GM21381 (cell line): ENCODE measurements at regions not wholly inside any gene's neighbourhood (a gene's known extent, or its start where the extent isn't known, plus 50 kb on each side); places are given as distances from the start of the nearest gene placed in this dataset.
"Not testable (repeated sequence)": the region's sequence is repeated elsewhere in the genome, so short reads cannot be mapped to it uniquely, and the experiment has no call there.

Source experiments
- ATAC-seq: cut with Tn5 transposase; IDR thresholded peaks from one replicate; pipeline ENCODE4 v1.9.1; 2021; ENCODE audit warnings: mild to moderate bottlenecking, moderate library complexity; ENCODE audit not compliant: unreplicated experiment

DNA sequence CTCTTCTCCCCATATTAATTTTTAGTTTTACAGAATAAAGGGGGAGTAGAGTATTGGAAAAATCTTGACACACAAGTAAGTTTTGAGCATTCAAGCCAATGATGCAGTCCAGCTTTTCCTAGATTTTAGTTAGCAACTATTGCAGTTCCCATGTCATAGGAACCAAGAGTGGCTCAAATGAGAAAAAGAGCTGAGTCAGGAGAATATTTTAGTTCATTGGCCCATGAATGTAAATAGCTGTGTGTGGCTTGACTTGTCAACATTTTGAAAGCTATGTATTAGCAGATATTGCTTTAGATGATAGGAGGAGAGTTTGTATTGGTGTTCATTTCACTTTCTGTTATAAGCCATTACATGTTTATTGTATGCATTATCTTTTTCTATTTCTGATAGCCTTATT, 853.7 kb downstream of the PLOD2 start:
- ATAC-seq, result no peak

DNA sequence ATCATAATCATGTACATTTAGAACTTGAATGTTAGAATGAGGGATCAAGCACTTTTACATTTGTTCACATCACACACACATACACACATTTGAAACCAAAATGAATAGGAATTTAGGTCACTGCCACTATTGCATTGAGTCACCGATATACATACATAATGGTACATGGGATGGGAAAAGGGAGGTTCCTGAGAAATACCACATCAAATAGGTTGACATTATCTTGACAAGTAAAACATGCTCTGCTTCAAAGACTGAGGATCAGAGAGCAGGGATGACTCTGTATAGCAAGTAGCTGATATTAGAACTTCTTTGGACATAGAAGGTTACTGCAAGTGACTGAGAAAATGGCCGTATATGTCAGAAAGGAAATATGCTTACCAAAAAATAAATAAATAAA, 847.2 kb downstream of the PLOD2 start:
- no peak for ATAC-seq

DNA sequence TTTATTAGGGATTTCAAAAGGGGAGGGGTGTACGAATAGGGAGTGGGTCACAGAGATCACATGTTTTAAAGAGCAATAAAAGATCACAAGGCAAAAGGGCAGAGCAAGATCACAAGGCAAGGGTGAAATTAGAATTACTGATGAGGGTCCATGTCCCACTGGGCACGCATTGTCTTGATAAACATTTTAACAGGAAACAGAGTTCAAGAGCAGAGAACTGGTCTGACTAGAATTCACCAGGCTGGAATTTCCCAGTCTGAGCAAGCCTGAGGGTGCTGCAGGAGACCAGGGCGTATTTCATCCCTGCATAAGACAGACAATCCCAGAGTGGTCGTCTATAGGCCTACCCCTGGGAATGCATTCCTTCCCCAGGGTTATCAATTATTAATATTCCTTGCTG, 844.7 kb downstream of the PLOD2 start:
- not testable (repeated sequence) for ATAC-seq

DNA sequence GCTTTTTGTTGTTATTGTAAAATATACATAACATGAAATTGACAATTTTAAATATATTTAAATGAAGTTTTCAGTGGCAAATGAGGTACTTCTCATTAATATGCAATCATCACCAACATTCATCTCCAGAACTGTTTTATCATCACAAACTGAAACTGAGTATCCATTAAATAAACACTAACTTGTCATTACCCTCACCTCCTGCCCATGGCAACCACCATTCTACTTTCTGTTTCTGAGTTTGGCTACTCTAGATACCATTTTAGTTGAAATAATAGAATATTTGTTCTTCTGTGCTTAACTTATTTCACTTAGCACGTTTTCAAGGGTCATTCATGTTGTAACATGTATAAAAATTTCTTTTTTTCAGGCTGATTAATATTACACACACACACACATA, 834.3 kb downstream of the PLOD2 start:
- no peak for ATAC-seq

DNA sequence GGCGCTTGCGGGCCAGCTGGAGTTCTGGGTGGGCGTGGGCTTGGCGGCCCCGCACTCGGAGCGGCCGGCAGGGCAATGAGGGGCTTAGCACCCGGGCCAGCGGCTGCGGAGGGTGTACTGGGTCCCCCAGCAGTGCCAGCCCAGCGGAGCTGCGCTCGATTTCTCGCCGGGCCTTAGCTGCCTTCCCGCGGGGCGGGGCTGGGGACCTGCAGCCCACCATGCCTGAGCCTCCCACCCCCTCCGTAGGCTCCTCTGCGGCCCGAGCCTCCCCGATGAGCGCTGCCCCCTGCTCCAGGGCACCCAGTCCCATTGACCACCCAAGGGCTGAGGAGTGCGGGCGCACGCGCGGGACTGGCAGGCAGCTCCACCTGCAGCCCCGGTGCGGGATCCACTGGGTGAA, 827.6 kb downstream of the PLOD2 start:
- ATAC-seq, result not testable (repeated sequence)

DNA sequence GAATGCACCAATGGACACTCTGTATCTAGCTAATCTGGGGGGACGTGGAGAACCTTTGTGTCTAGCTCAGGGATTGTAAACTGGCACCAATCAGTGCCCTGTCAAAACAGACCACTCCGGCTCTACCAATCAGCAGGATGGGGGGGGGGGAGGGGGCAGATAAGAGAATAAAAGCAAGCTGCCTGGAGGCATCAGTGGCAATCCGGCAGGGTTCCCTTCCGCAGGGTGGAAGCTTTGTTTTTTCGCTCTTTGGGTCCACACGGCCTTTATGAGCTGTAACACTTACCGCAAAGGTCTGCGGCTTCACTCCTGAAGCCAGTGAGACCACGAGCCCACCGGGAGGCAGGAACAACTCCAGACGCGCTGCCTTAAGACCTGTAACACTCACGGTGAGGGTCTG, 827.1 kb downstream of the PLOD2 start:
- ATAC-seq, result no peak

DNA sequence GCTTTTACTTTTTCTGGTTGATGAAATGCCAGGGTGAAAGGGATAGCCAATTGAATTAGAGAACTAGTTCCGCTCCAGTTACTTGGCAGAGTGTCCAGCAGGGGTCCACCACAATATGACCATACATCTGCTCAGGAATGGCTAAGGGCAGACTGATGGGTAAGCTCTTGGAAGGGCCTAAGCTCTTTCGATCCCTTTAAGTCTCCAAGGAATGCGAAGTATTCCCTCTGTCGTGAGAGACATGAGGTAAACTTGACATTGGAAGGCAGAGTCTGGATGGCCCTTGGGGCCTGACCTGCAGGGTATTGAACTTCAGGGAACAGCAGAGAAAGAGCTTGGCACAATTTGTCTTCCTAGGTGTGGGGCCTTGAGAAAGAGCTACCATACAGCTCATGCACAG, 805.8 kb downstream of the PLOD2 start:
- ATAC-seq, result no peak

DNA sequence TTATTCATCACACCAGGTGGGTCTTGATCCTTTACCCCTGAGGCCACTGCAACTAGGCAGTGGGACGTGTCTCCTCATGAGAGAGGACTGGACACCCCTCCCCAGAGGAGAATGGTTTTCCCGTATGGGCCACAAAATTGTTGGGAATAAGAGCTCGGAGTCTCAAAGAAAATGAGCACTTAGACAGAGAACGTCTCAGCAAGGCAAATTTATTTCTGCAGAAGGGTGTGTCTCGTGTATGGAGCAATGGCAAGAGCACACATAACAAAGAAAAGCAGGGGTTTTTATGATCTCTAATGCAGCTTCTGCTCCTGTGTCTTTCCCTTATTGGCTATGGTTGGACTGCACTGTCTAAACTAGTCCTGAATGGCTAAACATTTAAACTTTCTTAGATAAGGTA, 803.5 kb downstream of the PLOD2 start:
- no peak for ATAC-seq

DNA sequence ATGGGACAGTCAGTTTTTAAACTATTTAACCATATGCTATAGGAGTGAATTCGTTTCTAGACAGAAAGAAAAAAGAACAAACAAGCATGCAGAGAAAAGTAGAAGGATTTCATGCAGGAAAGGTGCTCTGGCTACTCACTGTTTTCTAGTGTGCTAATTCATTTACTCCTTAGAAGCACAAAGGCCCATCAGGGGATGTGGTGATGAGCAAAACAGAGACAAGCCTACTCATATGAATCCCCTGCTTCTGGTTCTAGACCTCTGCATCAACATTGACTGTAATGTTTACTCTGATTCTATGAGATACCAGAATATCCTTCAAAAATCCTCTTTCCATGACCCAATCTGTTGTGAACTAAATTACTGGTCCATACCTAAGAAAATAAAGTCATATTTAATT, 801.9 kb downstream of the PLOD2 start:
- no peak for ATAC-seq

DNA sequence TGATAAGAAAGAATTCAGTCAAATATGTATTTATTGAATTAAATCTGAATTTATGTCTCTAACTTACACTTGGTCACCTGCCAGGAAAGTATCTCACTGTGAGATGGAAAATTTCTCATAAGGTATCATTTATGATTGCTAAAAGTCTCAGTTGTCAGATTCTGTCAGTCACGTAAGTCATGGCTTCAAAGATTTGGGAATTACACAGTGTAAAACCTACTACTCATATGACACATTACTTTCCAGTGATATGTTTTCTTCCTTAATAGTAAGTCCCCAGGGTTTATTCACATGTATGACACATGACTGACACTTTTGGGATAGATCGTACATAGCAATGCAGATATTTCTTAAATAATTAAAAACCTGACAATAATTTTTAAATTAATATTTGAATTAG, 792.2 kb downstream of the PLOD2 start:
- no peak for ATAC-seq

DNA sequence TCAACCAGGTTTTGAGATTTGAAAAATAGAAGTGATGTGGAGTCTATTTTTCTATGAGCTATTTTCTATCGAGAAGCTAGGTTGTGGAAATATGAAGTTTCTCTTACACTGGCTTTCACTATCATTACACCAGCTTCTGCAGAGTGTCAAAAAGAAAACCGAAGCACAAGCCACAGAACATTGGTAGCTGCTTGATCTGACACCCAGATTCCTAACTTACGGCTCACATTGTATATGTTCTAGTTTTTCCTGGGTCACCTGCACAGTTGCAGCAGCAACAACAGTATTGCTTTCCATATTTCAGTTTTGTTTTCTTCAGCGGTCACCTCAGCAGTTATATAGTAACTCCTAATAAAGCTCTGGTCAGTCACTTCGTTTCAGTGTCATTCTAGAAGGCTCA, 790.1 kb downstream of the PLOD2 start:
- ATAC-seq, result no peak

DNA sequence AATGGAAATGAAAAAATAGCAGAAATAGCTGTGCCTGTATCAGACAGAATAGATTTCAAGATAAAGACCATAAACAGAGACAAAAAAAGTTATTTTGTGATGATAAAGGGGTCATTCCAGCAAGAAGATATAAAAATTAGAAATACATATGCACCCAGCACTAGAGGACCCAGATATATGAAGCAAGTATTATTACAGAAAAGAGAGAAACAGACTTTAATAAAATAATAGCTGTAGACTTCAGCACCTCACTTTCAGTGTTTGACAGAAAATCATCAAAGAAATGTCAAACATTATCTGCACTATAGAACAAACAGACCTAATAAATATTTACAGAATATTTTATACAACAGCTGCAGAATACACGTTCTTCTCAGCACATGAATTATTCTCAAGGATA, 783.7 kb downstream of the PLOD2 start:
- ATAC-seq, result no peak

DNA sequence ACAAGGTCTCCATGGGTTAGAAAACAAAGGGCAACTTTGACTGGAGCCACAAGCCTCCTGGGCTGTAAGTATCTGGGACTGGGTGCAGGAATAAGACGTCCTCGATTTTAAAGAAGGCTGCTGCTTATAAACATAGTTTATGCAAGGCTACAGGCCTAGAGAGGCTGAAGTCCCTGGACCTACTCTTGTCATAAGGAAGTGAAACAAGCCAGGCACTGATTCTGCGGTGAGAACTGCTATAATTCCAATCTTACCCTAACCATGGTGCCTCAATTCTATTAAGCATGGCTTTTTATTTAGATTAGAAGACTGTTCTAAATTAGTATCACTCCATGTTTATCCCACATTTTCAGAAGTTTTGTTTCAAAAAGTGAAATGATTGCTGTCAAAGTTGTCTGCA, 777.6 kb downstream of the PLOD2 start:
- ATAC-seq, result no peak

DNA sequence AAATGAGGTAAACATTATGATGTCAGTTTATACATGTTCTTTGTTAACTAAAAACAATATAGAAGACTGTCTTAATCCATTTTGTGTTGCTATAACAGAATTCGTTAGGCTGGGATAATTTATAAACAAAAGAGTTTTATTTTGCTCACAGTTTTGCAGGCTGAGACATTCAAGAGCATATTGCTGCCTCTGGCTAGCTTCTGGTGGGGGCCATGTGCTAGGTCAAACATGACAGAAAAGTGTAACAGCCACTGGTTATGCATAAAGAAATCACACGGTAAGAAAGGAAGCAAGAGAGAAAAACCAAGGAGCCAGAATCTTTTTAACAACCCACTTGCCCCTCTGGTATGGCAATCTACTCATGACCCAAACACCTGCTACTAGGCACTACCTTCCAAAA, 776.7 kb downstream of the PLOD2 start:
- no peak for ATAC-seq

DNA sequence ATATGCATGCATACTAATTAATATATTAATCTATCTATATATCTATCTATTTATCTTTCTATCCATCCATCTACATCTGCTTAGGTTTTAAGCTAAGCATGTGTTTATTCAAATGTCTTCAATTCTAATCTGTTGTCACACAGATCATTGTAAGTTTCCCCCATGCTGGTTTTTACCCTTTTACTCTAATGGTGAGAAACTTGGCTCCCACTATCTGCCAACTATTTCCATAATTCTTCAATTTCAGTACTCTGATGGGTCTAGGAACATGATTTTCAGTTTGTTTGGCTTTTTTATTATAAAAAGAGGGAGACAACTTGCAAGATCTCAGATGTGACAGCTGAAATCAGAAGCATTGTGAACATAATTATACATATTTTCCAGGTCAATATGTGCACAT, 773.8 kb downstream of the PLOD2 start:
- ATAC-seq, result no peak

DNA sequence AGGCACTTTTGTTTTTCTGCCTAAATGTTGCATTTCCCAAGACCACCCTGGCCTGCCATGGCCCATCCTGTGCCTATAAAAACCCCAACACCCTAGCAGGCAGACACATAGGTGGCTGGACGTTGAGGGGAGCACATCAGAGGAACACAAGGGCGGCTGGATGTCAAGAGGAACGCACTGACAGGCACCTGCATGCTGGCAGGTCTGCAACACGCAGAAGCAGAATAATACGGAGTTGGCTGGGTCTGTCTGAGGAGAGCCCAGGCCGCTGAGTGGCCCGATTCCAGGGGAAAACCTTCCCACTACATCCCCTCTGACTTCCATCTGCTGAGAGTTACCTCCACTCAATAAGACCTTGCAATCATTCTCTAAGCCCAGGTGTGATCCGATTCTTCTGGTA, 765.6 kb downstream of the PLOD2 start:
- ATAC-seq, result no peak

DNA sequence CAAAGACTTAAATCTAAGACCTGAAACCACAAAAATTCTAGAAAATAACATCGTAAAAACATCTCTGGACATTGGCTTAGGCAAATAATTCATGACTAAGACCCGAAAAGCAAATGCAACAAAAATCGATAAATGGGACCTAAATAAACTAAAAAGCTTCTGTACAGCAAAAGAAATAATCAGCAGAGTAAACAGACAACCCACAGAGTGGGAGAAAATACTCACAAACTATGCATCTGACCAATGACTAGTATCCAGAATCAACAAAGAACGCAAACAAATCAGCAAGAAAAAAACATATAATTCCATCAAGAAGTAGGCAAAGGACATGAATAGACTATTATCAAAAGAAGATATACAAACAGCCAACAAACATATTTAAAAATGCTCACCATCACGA, 749.4 kb downstream of the PLOD2 start:
- no peak for ATAC-seq

DNA sequence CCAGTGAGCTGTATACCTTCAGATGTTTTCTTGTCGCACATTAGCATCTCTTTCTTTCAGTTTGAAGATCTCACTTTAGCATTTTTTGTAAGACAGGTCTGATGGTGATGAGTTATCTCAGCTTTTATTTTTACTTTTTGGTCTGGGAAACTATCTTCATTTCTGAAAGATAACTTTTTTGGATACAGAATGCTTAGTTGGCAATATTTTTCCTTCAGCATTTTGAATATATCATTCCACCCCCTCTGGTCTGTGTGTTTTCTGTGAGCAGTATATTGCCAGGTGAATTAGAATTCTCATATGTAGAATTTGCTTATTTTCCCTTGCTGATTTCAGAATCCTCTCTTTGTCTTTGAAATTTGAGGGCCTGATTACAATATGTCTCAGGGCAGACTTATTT, 743.3 kb downstream of the PLOD2 start:
- no peak for ATAC-seq

DNA sequence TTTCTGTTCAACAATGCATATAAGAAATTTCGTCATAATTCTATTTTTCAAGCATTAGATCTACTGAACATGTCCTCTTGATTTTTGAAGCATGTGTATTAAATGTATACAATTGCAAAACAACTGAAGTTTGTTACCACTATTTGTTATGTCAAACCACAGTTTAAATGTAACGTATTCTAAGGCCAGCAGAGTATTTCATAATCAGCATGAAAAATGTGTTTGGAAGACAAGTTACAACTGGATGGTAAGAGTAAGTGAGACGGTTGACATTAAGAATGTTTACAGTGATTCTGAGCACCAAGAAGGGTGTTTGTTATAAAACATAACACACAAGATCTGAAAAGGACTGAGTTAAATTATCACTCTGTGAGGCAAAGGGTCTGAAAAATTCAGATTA, 738.4 kb downstream of the PLOD2 start:
- ATAC-seq, result no peak

DNA sequence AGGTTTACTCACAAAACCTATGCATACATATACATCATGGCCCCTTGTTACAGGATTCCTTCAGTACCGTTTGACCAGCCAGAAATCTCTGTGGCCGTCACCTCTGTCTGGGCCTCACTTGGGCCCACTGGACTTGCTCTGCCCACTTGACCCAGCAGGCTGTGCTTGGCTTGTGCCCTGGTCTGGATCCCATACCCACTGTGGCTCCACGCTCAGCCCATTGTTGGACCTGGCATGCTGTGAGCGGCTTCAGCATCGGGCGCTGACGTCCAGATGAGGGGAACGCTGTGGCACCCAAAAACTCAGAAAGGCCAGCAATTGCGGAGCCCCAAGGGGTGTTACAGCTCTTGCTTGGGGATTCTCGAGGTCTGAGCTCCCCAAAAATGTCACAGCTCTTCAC, 733.6 kb downstream of the PLOD2 start:
- no peak for ATAC-seq

DNA sequence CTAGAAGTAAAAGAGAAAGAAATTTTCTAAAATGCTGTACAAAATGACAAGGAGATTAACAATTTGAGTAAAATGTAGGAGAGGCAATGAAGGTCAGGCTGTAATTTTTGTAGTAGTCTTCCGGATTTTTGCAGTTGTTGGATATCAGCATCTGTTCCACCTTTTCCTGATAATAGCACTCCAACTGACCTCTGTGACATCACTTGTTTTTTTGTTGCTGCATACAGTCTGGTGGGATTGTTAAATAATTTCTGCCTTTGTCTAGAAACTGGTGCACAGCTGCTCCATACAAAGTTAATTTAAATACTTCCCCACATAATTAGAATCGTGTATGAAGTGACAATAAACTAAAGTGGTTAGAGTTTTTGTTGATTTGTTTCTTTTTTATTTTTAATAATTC, 731.4 kb downstream of the PLOD2 start:
- no peak for ATAC-seq

DNA sequence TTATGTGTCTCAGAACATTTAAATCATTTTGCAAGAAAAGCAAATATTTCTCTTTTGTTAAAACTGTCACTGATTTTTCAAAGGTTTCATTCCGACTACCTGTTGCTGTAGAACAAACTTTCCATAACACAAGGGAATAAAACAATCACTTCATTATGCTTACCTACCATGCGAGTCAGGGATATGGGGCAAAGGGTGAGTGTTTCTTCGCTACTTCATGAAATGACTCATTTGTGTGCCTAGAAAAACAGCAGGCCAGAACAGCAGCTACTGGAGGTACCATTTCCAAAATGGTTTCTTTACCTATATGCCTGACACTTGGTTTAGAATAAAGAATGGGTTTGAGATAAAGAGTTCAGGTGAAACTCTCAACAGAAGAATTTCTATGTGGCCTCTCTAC, 712.5 kb downstream of the PLOD2 start:
- no peak for ATAC-seq

DNA sequence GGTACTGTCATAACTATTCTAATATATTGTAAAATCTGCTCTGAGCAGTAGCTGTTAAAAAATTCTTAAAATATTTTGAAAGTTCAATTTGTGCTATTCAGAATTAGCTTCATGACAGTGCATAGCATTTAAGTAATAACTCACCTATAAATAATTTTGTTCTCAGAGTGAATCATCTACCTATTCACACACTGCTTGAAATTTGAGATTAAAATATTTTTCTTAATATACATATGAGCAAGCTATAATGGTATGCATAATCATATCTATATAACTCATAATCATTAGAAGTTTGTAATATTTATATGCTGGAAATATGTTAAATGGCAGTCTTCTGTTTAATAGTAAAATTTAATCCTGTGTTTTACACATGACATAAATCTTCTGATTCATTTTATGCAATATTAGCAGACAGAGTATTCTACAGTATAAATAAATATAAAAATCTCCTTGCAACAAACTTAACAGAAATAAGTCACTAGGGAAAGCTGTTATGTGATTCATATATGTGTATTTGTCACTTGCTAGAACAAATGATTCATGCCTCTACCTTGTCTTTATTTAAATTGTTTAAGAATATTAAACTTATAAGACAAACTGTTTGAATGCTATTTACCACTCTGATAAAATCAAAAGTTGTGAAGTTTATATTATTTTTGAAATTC, 710.8 kb downstream of the PLOD2 start:
- ATAC-seq, result no peak
